H1 (cell line): ENCODE measurements at regions not wholly inside any gene's neighbourhood (a gene's known extent, or its start where the extent isn't known, plus 50 kb on each side); places are given as distances from the start of the nearest gene placed in this dataset.
"Not testable (repeated sequence)": the region's sequence is repeated elsewhere in the genome, so short reads cannot be mapped to it uniquely, and the experiment has no call there.

ENCODE experiments used
- CTCF ChIA-PET: fragments of 300-600 bp; sonication (Branson Sonifier 250); formaldehyde crosslinking; loops from one replicate; lab custom pipeline; 2021; ENCODE audit not compliant: partially characterized antibody; lab: Charles Lee
- POLR2A ChIA-PET: fragments of 300-600 bp; sonication (Branson Sonifier 250); formaldehyde crosslinking; loops from one replicate; lab custom pipeline; 2021; ENCODE audit warnings: inconsistent platforms; ENCODE audit not compliant: partially characterized antibody; lab: Charles Lee
- DNase-seq, 2 experiments: peaks; one replicate each; pipeline versions ENCODE4 v3.0.0 to v3.0.0-alpha.2; 2010 to 2022; ENCODE audit warnings: low spot score in 2 of 2, low read depth in 1 of 2, mixed read lengths in 1 of 2
- FAIRE-seq: peaks from 2 replicates; lab custom pipeline; 2011; peaks lifted over from hg19 to GRCh38; lab: Jason Lieb, UNC
- H2AFZ ChIP-seq: 2 replicates; pipeline ENCODE4 v1.8.1; 2012; ENCODE audit warnings: low read length, inconsistent platforms
- H2AK5ac ChIP-seq: 2 replicates; pipeline ENCODE4 v1.6.1; 2013; ENCODE audit warnings: low read depth, low read length
- H2BK120ac ChIP-seq: replicated peaks from 2 replicates; pipeline ENCODE3; 2013; ENCODE audit warnings: low read depth, low read length, inconsistent platforms
- H2BK12ac ChIP-seq: 2 replicates; pipeline ENCODE4 v1.6.1; 2013; ENCODE audit warnings: low read depth, low read length
- H2BK15ac ChIP-seq: 2 replicates; pipeline ENCODE4 v1.6.1; 2013; ENCODE audit warnings: low read length
- H2BK20ac ChIP-seq: 2 replicates; pipeline ENCODE4 v1.6.1; 2013; ENCODE audit warnings: low read length
- H2BK5ac ChIP-seq: 2 replicates; pipeline ENCODE4 v1.6.1; 2013; ENCODE audit warnings: low read depth, low read length
- H3K14ac ChIP-seq: 2 replicates; pipeline ENCODE4 v1.6.1; 2013; ENCODE audit warnings: inconsistent platforms; ENCODE audit not compliant: insufficient read length
- H3K18ac ChIP-seq: 2 replicates; pipeline ENCODE4 v1.6.1; 2013; ENCODE audit warnings: low read length; ENCODE audit errors: extremely low read depth
- H3K23ac ChIP-seq: 2 replicates; pipeline ENCODE4 v1.6.1; 2013; ENCODE audit warnings: inconsistent platforms; ENCODE audit not compliant: insufficient read length
- H3K23me2 ChIP-seq: 2 replicates; pipeline ENCODE4 v1.6.1; 2013; ENCODE audit warnings: low read depth, low read length
- H3K27ac ChIP-seq: 2 replicates; pipeline ENCODE4 v1.6.1; 2011; ENCODE audit warnings: low read depth, low read length, inconsistent platforms
- H3K27me3 ChIP-seq, 4 experiments: replicated peaks in 1 of 4; 1 replicate in 1 of 4; 2 replicates in 3 of 4; pipeline versions ENCODE4 v1.6.1 to v1.8.1; 2011 to 2013; ENCODE audit warnings: low read length in 3 of 4, mild to moderate bottlenecking in 3 of 4, inconsistent platforms in 2 of 4, mixed read lengths in 2 of 4, moderate library complexity in 1 of 4; ENCODE audit not compliant: control insufficient read depth in 3 of 4, insufficient read depth in 3 of 4; ENCODE audit errors: extremely low read depth in 1 of 4
- H3K36me3 ChIP-seq, 4 experiments: 2 replicates each; pipeline versions ENCODE4 v1.6.1 to v1.8.1; 2011 to 2013; ENCODE audit warnings: mild to moderate bottlenecking in 4 of 4, low read length in 3 of 4, moderate library complexity in 2 of 4, control low read depth in 1 of 4, inconsistent platforms in 1 of 4; ENCODE audit not compliant: insufficient read depth in 4 of 4, control insufficient read depth in 2 of 4
- H3K4ac ChIP-seq: replicated peaks from 2 replicates; pipeline ENCODE3; 2013; ENCODE audit warnings: low read length, low read depth, mixed read lengths, inconsistent platforms; ENCODE audit not compliant: insufficient read length
- H3K4me1 ChIP-seq, 4 experiments: replicated peaks in 1 of 4; 1 replicate in 1 of 4; 2 replicates in 3 of 4; pipeline versions ENCODE4 v1.6.1 to v1.8.1; 2011 to 2013; ENCODE audit warnings: low read length in 3 of 4, inconsistent platforms in 2 of 4, mixed read lengths in 1 of 4; ENCODE audit not compliant: insufficient read depth in 4 of 4, control insufficient read depth in 3 of 4
- H3K4me2 ChIP-seq, 2 experiments: 2 replicates each; pipeline versions ENCODE4 v1.6.1 to v1.8.1; 2011 to 2013; ENCODE audit warnings: low read depth in 2 of 2, low read length in 2 of 2, control low read depth in 1 of 2, inconsistent platforms in 1 of 2, mild to moderate bottlenecking in 1 of 2; ENCODE audit not compliant: insufficient read depth in 1 of 2
- H3K4me3 ChIP-seq, 4 experiments: fragments of 200-600, 300-600 bp in 1 of 4; sonication (generic), shearing (Covaris generic), sonication (Bioruptor Twin) in 1 of 4; 2 replicates each; pipeline versions ENCODE4 v1.5.1 to v1.8.1; 2011 to 2016; ENCODE audit warnings: low read length in 4 of 4, low read depth in 3 of 4, control low read depth in 2 of 4, inconsistent platforms in 2 of 4, mild to moderate bottlenecking in 2 of 4, mixed read lengths in 1 of 4, moderate library complexity in 1 of 4; ENCODE audit not compliant: insufficient read depth in 2 of 4; ENCODE audit errors: extremely low read depth in 1 of 4
- H3K56ac ChIP-seq: replicated peaks from 2 replicates; pipeline ENCODE3; 2013; ENCODE audit warnings: low read depth, mild to moderate bottlenecking, mixed read lengths, low read length, inconsistent platforms; ENCODE audit not compliant: insufficient read length
- H3K79me1 ChIP-seq: 2 replicates; pipeline ENCODE4 v1.6.1; 2013; ENCODE audit warnings: low read depth, low read length, control low read depth
- H3K79me2 ChIP-seq, 2 experiments: 2 replicates each; pipeline versions ENCODE4 v1.6.1 to v1.8.1; 2012 to 2013; ENCODE audit warnings: low read length in 2 of 2, mild to moderate bottlenecking in 2 of 2, inconsistent platforms in 1 of 2; ENCODE audit not compliant: insufficient read depth in 2 of 2, control insufficient read depth in 1 of 2
- H3K9ac ChIP-seq, 4 experiments: replicated peaks in 1 of 4; 1 replicate in 1 of 4; 2 replicates in 3 of 4; pipeline versions ENCODE4 v1.6.1 to v1.8.1; 2011 to 2013; ENCODE audit warnings: low read depth in 3 of 4, low read length in 3 of 4, control low read depth in 2 of 4, mild to moderate bottlenecking in 2 of 4, moderate library complexity in 2 of 4, inconsistent platforms in 1 of 4; ENCODE audit errors: extremely low read depth in 1 of 4
- H3K9me3 ChIP-seq, 2 experiments: 2 replicates each; pipeline versions ENCODE4 v1.6.1 to v1.8.1; 2012 to 2013; ENCODE audit warnings: mild to moderate bottlenecking in 2 of 2, moderate library complexity in 2 of 2, control low read depth in 1 of 2, inconsistent platforms in 1 of 2, low read depth in 1 of 2, low read length in 1 of 2, mixed read lengths in 1 of 2; ENCODE audit not compliant: insufficient read depth in 2 of 2
- H4K20me1 ChIP-seq, 2 experiments: replicated peaks in 1 of 2; 2 replicates each; pipeline versions ENCODE3 to v1.8.1; 2011 to 2013; ENCODE audit warnings: inconsistent platforms in 2 of 2, low read length in 2 of 2, mild to moderate bottlenecking in 1 of 2; ENCODE audit not compliant: insufficient read depth in 2 of 2, control insufficient read depth in 1 of 2
- H4K5ac ChIP-seq: 2 replicates; pipeline ENCODE4 v1.6.1; 2013; ENCODE audit warnings: low read length, low read depth, mixed read lengths, inconsistent platforms; ENCODE audit not compliant: insufficient read length
- H4K8ac ChIP-seq: 2 replicates; pipeline ENCODE4 v1.8.0; 2013; ENCODE audit warnings: mild to moderate bottlenecking, moderate library complexity, low read length, inconsistent platforms; ENCODE audit not compliant: insufficient read depth; ENCODE audit errors: extremely low read depth
- H4K91ac ChIP-seq: replicated peaks from 2 replicates; pipeline ENCODE3; 2013; ENCODE audit warnings: low read length, mixed read lengths, inconsistent platforms; ENCODE audit not compliant: insufficient read length
- WGBS, 2 experiments: shearing (Covaris generic) in 1 of 2; methylation state at CpG; one replicate each; pipeline versions ENCODE4 v1.1.6 to v1.1.7; 2013 to 2015; ENCODE audit warnings: low lambda C conversion rate in 2 of 2, mixed read lengths in 2 of 2, inconsistent platforms in 1 of 2, low coverage in 1 of 2, missing lambda C conversion rate in 1 of 2; ENCODE audit not compliant: insufficient replicate concordance in 2 of 2, insufficient coverage in 1 of 2, insufficient read length in 1 of 2; ENCODE audit errors: extremely low coverage in 1 of 2, missing lambda C conversion rate in 1 of 2; 5-methylcytosine and 5-hydroxymethylcytosine counted together

DNA sequence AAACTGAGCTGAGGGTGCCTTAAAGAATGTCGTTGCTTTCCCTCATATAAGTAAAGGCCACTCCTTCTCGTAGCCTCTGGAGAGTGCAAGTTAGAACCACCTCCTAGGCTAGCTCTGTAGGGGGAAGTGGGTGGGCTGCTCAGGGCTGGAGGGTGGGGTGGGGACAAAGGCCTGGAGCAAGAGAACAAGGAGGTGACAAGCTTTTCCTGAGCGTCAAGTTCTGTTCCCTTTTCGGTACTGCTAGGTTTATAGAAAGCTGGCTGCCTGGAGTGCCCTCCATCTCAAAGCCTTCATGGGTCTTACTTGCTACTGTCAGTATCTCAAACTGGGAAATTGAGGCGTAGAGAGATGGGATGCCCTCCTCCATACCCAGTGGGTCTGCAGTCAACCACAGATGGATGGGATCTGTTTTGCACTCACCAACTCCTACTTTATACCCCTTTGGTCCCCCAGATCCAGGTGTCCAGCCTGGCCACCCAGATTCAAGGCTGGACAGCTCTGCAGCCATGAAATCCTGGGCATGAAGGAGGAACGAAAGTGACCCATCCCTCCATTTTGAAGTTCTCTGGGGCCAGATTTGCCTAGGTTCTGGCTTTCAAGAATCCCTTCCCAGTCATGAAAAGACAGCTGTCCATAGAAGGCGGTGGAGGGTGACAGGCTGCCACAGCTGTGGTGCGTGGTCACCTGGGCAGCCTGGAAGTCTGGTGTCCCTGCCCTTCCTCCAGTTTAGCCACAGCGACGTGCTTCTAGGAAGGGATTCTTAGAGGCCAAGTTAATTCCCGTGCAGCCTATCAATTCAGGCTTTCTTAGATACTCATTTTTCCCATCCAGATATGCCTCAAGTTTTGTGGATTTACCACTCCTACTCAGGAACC, 117.8 kb downstream of the CRLF3 start:
- H3K4ac ChIP-seq, H3K27me3 ChIP-seq, H2BK15ac ChIP-seq, H2BK20ac ChIP-seq, H3K23me2 ChIP-seq, H3K56ac ChIP-seq, H4K8ac ChIP-seq, DNase-seq, H4K91ac ChIP-seq, H3K79me1 ChIP-seq, H2AFZ ChIP-seq, H2BK120ac ChIP-seq, H3K36me3 ChIP-seq, H3K14ac ChIP-seq, H3K23ac ChIP-seq, H2BK5ac ChIP-seq, H4K20me1 ChIP-seq, H3K9me3 ChIP-seq, H3K27ac ChIP-seq: not testable (repeated sequence)
- WGBS, 2 experiments, result 68% methylated on average over 10 of the region's 11 CpGs; no CpG with 5 or more reads in 1 of the 2 experiments
- peaks cover 15 to 30% of the 10 kb centered on the region in 2 experiments for H3K79me2 ChIP-seq
- H3K4me3 ChIP-seq, result peak overlapping the region; percentile 77 to 94 (median 85); a peak in 5 of 8 replicates
- FAIRE-seq, result peak; percentile 81
- peaks cover 0 to 19% (median 10%) of the 10 kb centered on the region in 4 experiments; a peak in 6 of 7 replicates for H3K4me1 ChIP-seq
- H2AK5ac ChIP-seq, result 0 out of 2 replicates have a peak overlapping the region, but pooled peaks have one; percentile 15
- 0 out of 2 replicates have a peak overlapping the region, but pooled peaks have one; percentile 29 for H2BK12ac ChIP-seq
- H3K18ac ChIP-seq, result 0 out of 2 replicates have a peak overlapping the region, but pooled peaks have one; percentile 15
- ChIA-PET POLR2A (interaction anchor here (0.9 to 1.3 kb wide), 3 partner anchors 8 to 38 kb away, joined by 3 to 9 read pairs (median 5); no protein-coding TSS in a partner anchor), CTCF (interaction anchor here (1.6 kb wide), 1 partner anchor 10 kb away, joined by 3 read pairs; no protein-coding TSS in a partner anchor)
- H4K5ac ChIP-seq, result peak overlapping the region; percentile 29
- H3K9ac ChIP-seq, result peak overlapping the region in 1 of 4 experiments; percentile 30; a peak in 2 of 7 replicates
- H3K4me2 ChIP-seq, result peak overlapping the region; percentile 68 to 89
